Stomach (tissue), 8 donors: ENCODE measurements at regions not wholly inside any gene's neighbourhood (a gene's known extent, or its start where the extent isn't known, plus 50 kb on each side); places are given as distances from the start of the nearest gene placed in this dataset.

ENCODE experiments used
- DNase-seq, 2 donors: peaks; one replicate each; pipeline versions ENCODE4 v3.0.0 to v3.0.0-alpha.2; 2013 to 2019
- H3K27ac ChIP-seq, 5 donors: fragments of 200-600 bp in 4 of 5; sonication (generic) in 4 of 5; one replicate each; pipeline ENCODE4 v1.5.1; 2013 to 2019; ENCODE audit warnings: mild to moderate bottlenecking in 1 of 5, moderate library complexity in 1 of 5
- H3K27me3 ChIP-seq, 3 donors: fragments of 200-600 bp; sonication (generic); one replicate each; pipeline ENCODE4 v1.5.1; 2017 to 2019; ENCODE audit warnings: mixed run types in 1 of 3
- H3K36me3 ChIP-seq, 4 donors: fragments of 200-600 bp; sonication (generic); 1 replicate in 3 of 4; 2 replicates in 1 of 4; pipeline ENCODE4 v1.5.1; 2016 to 2019
- H3K4me1 ChIP-seq, 4 donors: fragments of 200-600 bp; sonication (generic); one replicate each; pipeline ENCODE4 v1.5.1; 2016 to 2019
- H3K4me3 ChIP-seq, 4 donors: fragments of 200-600 bp; sonication (generic) in 3 of 4; one replicate each; pipeline ENCODE4 v1.5.1; 2016 to 2019; ENCODE audit warnings: mild to moderate bottlenecking in 1 of 4
- H3K9me3 ChIP-seq, 4 donors: fragments of 200-600 bp; sonication (generic); one replicate each; pipeline ENCODE4 v1.5.1; 2016 to 2019
- EP300 ChIP-seq: sonication (generic); formaldehyde crosslinking; IDR thresholded peaks from one replicate; pipeline ENCODE4 v1.6.1; 2017; ENCODE audit warnings: antibody characterized with exemption
- POLR2A ChIP-seq, 4 donors: fragments of 450-650 bp; IDR thresholded peaks; one replicate each; pipeline ENCODE4 v1.6.1; 2016; ENCODE audit warnings: antibody characterized with exemption in 4 of 4, control low read depth in 2 of 4, mild to moderate bottlenecking in 1 of 4, moderate library complexity in 1 of 4
- POLR2AphosphoS5 ChIP-seq, 3 donors: sonication (generic); formaldehyde crosslinking; IDR thresholded peaks; one replicate each; pipeline ENCODE4 v1.6.1; 2016; ENCODE audit warnings: antibody characterized with exemption in 3 of 3
- WGBS, 5 donors: extraction: QIAGEN DNeasy Blood & Tissue Kit in 3 of 5; methylation state at CpG; one replicate each; pipeline versions ENCODE4 v1.1.5 to v1.1.7; 2013 to 2018; 5-methylcytosine and 5-hydroxymethylcytosine counted together
- intact Hi-C: fragments of 100-400 bp; cut with DNase I; formaldehyde crosslinking; loops from one replicate; pipeline ENCODE4 v1.15.1; 2023; ENCODE audit warnings: low total_unique reads
- TF ChIP-seq, protein P1 (sequence below), 7 experiments: fragments of 450-650 bp in 4 of 7; fragments of 200-600 bp in 3 of 7; sonication (generic) in 3 of 7; IDR thresholded peaks; one replicate each; pipeline ENCODE4 v1.5.1; 2016 to 2019; ENCODE audit warnings: antibody characterized with exemption in 7 of 7, control low read depth in 2 of 7, mild to moderate bottlenecking in 1 of 7
- donor health status: healthy with polysubstance abuse.
- donor health status: Bipolar disorder and iron deficiency.
- donor health status: healthy.

DNA sequence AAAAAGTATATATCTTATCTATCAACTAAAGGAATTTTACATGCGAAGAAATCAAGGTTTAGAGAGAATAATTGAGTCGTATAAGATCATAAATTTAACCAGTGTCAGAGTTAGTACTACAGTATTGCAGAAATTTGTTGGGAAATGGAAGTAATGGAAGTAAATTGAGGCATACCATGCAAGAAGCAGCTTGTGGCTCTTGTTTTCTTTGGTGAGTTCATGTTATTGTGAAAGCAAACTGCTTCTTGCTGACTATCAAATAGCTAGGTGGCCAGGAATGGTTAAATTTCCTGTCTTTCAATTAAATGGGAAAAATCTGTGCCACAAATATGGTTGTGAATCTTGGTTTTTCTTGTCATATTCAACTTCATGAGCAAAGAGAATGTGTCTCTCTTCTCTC, 652.7 kb downstream of the LMO4 start:
- intact Hi-C loops = no loop called here
- Histone ChIP-seq H3K9me3 (no peaks in the 10 kb centered on the region), H3K4me1 (peaks cover 0 to 5% (median 0%) of the 10 kb centered on the region in 4 donors), H3K27ac (no peak overlapping the region), H3K36me3 (no peaks in the 10 kb centered on the region), H3K4me3 (no peak overlapping the region), H3K27me3 (no peaks in the 10 kb centered on the region)
- WGBS, 5 donors = 88 to 97% (median 93%) methylated on average over 2 of the region's 2 CpGs
- no peak for DNase-seq
- TF ChIP-seq POLR2A (IDR thresholded peaks at IDR 0.05) = no peak
- no peak for TF ChIP-seq POLR2AphosphoS5 (IDR thresholded peaks at IDR 0.05)
- TF ChIP-seq EP300 = no peak
- TF ChIP-seq, protein P1, sequence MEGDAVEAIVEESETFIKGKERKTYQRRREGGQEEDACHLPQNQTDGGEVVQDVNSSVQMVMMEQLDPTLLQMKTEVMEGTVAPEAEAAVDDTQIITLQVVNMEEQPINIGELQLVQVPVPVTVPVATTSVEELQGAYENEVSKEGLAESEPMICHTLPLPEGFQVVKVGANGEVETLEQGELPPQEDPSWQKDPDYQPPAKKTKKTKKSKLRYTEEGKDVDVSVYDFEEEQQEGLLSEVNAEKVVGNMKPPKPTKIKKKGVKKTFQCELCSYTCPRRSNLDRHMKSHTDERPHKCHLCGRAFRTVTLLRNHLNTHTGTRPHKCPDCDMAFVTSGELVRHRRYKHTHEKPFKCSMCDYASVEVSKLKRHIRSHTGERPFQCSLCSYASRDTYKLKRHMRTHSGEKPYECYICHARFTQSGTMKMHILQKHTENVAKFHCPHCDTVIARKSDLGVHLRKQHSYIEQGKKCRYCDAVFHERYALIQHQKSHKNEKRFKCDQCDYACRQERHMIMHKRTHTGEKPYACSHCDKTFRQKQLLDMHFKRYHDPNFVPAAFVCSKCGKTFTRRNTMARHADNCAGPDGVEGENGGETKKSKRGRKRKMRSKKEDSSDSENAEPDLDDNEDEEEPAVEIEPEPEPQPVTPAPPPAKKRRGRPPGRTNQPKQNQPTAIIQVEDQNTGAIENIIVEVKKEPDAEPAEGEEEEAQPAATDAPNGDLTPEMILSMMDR (IDR thresholded peaks at IDR 0.05) = no peak

DNA sequence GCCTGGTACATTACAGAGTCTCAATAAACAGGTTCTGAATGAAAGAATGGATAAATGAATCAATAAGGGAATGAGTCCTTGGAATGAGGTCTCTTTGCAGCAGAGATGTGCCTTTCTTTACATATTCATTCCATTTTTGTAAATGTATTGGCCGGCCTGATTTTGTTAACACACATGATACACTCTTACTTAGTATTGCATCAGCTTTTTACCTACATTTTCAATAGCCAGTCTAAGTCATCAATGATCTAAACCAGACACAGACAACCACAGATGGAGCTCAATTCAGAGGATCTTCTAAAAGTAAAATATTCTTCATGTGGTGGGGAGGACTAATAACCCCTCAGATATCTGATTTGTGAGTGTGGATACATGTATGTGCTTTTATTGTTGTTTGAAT, 653.1 kb downstream of the LMO4 start:
- no peaks in the 10 kb centered on the region for H3K36me3 ChIP-seq
- H3K27ac ChIP-seq = no peak overlapping the region
- H3K27me3 ChIP-seq = no peaks in the 10 kb centered on the region
- H3K9me3 ChIP-seq = no peaks in the 10 kb centered on the region
- H3K4me3 ChIP-seq = no peak overlapping the region
- DNase-seq = no peak
- intact Hi-C loops = no loop called here
- WGBS, 5 donors = 90 to 95% (median 92%) methylated on average over 1 of the region's 1 CpG
- peaks cover 0 to 5% (median 0%) of the 10 kb centered on the region in 4 donors for H3K4me1 ChIP-seq
- TF ChIP-seq, protein P1 (IDR thresholded peaks at IDR 0.05) = no peak
- TF ChIP-seq POLR2AphosphoS5 (IDR thresholded peaks at IDR 0.05) = no peak
- TF ChIP-seq POLR2A (IDR thresholded peaks at IDR 0.05) = no peak
- no peak for TF ChIP-seq EP300

DNA sequence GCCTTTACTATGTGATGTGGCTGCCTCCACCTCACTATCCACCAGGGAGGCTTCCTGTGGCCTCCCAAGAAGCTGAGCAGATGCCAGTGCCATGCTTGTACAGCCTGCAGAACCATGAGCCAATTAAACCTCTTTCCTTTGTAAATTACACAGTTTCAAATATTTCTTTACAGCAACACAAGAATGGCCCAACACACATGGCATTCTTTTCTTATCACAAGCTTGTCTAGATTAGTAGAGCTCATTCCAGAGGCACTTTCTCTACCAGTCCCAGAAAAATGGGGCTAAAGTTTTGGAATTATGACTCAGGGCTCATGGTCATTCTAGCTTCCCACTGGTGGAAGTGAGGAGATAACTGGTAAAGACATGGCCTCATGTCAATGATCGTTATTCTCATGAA, 655.2 kb downstream of the LMO4 start:
- H3K4me1 ChIP-seq = peaks cover 0 to 5% (median 0%) of the 10 kb centered on the region in 4 donors
- H3K27ac ChIP-seq = peak overlapping the region in 1 of 5 donors; percentile 43
- intact Hi-C loops = no loop called here
- H3K9me3 ChIP-seq = no peaks in the 10 kb centered on the region
- 62 to 83% (median 66%) methylated on average over 1 of the region's 1 CpG for WGBS, 5 donors
- H3K27me3 ChIP-seq = no peaks in the 10 kb centered on the region
- no peaks in the 10 kb centered on the region for H3K36me3 ChIP-seq
- no peak for DNase-seq
- H3K4me3 ChIP-seq = no peak overlapping the region
- TF ChIP-seq, protein P1 (IDR thresholded peaks at IDR 0.05) = no peak
- TF ChIP-seq POLR2AphosphoS5 (IDR thresholded peaks at IDR 0.05) = no peak
- no peak for TF ChIP-seq EP300
- no peak for TF ChIP-seq POLR2A (IDR thresholded peaks at IDR 0.05)

DNA sequence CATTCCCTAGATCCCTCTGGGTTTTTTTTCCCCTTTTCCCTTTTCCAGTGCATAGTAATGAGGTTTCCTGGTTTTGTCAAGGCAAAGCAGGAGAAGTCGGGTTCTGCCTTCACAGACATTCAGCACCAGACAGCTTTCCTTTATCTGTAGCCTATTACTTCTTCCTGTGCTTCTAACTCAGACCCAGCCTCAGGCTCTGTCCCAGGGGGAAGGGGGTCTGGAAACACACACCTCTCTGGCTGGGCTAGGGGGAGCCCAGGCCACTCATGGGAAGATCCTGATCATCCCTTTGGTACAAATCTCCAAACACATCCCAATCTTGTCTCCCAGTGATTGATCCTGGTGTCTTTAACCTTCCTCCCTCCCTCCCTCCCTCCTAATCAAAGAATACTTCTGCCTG, 656.4 kb downstream of the LMO4 start:
- WGBS, 5 donors = 50 to 74% (median 52%) methylated on average over 1 of the region's 1 CpG

More for the DNA sequence above, 656.4 kb downstream of the LMO4 start:
- Histone ChIP-seq H3K27ac (peak overlapping the region in 1 of 5 donors; percentile 34), H3K36me3 (no peaks in the 10 kb centered on the region), H3K4me1 (peaks cover 0 to 5% (median 0%) of the 10 kb centered on the region in 4 donors), H3K27me3 (no peaks in the 10 kb centered on the region), H3K4me3 (no peak overlapping the region), H3K9me3 (no peaks in the 10 kb centered on the region)
- TF ChIP-seq, protein P1 (IDR thresholded peaks at IDR 0.05) = no peak
- intact Hi-C loops = no loop called here
- DNase-seq = no peak
